ENCODE measurements at regions not wholly inside any gene's neighbourhood (a gene's known extent, or its start where the extent isn't known, plus 50 kb on each side); places are given as distances from the start of the nearest gene placed in this dataset.

DNA sequence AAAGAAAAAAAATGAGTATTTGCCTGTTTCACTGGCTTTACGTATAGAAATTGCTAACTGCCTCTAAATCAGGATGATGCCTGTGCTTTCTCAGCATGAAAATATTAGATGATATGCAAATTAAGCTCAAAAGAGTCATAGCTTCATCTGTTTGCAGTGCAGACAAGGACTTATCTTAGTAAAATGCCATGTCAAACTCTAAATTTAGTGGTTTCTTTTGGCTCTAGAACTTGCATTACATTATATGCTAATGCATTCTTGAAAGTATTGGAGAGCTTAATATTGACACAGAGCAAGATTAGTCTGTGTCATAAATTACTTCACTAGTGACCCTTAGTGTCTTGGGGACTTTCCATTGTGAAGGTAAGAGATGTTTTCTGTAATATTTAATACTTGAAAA, 1109.1 kb upstream of the NRXN1 start:
- TF ChIP-seq, protein P1, sequence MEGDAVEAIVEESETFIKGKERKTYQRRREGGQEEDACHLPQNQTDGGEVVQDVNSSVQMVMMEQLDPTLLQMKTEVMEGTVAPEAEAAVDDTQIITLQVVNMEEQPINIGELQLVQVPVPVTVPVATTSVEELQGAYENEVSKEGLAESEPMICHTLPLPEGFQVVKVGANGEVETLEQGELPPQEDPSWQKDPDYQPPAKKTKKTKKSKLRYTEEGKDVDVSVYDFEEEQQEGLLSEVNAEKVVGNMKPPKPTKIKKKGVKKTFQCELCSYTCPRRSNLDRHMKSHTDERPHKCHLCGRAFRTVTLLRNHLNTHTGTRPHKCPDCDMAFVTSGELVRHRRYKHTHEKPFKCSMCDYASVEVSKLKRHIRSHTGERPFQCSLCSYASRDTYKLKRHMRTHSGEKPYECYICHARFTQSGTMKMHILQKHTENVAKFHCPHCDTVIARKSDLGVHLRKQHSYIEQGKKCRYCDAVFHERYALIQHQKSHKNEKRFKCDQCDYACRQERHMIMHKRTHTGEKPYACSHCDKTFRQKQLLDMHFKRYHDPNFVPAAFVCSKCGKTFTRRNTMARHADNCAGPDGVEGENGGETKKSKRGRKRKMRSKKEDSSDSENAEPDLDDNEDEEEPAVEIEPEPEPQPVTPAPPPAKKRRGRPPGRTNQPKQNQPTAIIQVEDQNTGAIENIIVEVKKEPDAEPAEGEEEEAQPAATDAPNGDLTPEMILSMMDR (conservative IDR thresholded peaks at IDR 0.05), result no peak
- TF ChIP-seq EZH2 (IDR thresholded peaks at IDR 0.05; ENCODE audit: low read depth), result no peak

Data from PC-9 (cell line).